Esophagus squamous epithelium (tissue), 5 donors: ENCODE measurements at regions not wholly inside any gene's neighbourhood (a gene's known extent, or its start where the extent isn't known, plus 50 kb on each side); places are given as distances from the start of the nearest gene placed in this dataset.

Experiments
- DNase-seq: peaks from one replicate; lab custom pipeline; 2025; lab: John Stamatoyannopoulos, UW
- H3K27ac ChIP-seq, 4 donors: fragments of 200-600 bp; sonication (generic); one replicate each; pipeline ENCODE4 v1.5.1; 2016 to 2019; ENCODE audit warnings: mild to moderate bottlenecking in 1 of 4
- H3K27me3 ChIP-seq, 4 donors: fragments of 200-600 bp; sonication (generic); 1 replicate in 3 of 4; 2 replicates in 1 of 4; pipeline versions ENCODE4 v1.5.1 to v1.6.0; 2017 to 2021; ENCODE audit warnings: antibody characterized with exemption in 1 of 4
- H3K36me3 ChIP-seq, 3 donors: fragments of 200-600 bp; sonication (generic); one replicate each; pipeline ENCODE4 v1.5.1; 2016 to 2019
- H3K4me1 ChIP-seq, 3 donors: fragments of 200-600 bp; sonication (generic); one replicate each; pipeline ENCODE4 v1.5.1; 2017 to 2019
- H3K4me3 ChIP-seq, 4 donors: fragments of 200-600 bp; sonication (generic); 1 replicate in 3 of 4; 2 replicates in 1 of 4; pipeline ENCODE4 v1.5.1; 2016 to 2019; ENCODE audit warnings: mild to moderate bottlenecking in 2 of 4, moderate library complexity in 1 of 4
- H3K9me3 ChIP-seq, 3 donors: fragments of 200-600 bp; sonication (generic); one replicate each; pipeline ENCODE4 v1.5.1; 2016 to 2019
- CTCF ChIP-seq, 6 experiments: fragments of 450-650 bp in 4 of 6; fragments of 200-600 bp in 2 of 6; sonication (generic) in 2 of 6; IDR thresholded peaks; one replicate each; pipeline ENCODE4 v1.5.1; 2016 to 2019; ENCODE audit warnings: antibody characterized with exemption in 6 of 6, mild to moderate bottlenecking in 4 of 6, moderate library complexity in 4 of 6
- POLR2A ChIP-seq, 4 donors: fragments of 450-650 bp; IDR thresholded peaks; one replicate each; pipeline ENCODE4 v1.6.1; 2017; ENCODE audit warnings: antibody characterized with exemption in 4 of 4, mild to moderate bottlenecking in 4 of 4, moderate library complexity in 3 of 4
- WGBS, 2 donors: methylation state at CpG; one replicate each; pipeline ENCODE4 v1.1.5; 2018; 5-methylcytosine and 5-hydroxymethylcytosine counted together
- intact Hi-C: fragments of 100-400 bp; cut with DNase I; formaldehyde crosslinking; loops from one replicate; pipeline ENCODE4 v1.15.0; 2022
- donor health status: DM: yes; HTN: yes; CAD: no.

GRCh38 chr21:38958940-38959691 is 153.4 kb downstream of the ETS2 start:
- Histone ChIP-seq H3K9me3 (no peaks in the 10 kb centered on the region), H3K27ac (peak overlapping the region; percentile 54 to 77 (median 64)), H3K27me3 (no peaks in the 10 kb centered on the region), H3K36me3 (no peaks in the 10 kb centered on the region), H3K4me3 (no peak overlapping the region), H3K4me1 (peaks cover 0 to 58% (median 21%) of the 10 kb centered on the region in 3 donors)
- WGBS, 2 donors = 60 to 78% methylated on average over 4 of the region's 4 CpGs
- DNase-seq = no peak
- TF ChIP-seq POLR2A (IDR thresholded peaks at IDR 0.05) (no peak), CTCF (IDR thresholded peaks at IDR 0.05) (no peak)
- intact Hi-C loops = no loop called here

- Histone ChIP-seq H3K9me3 (no peaks in the 10 kb centered on the region), H3K4me1 (peaks cover 0 to 58% (median 21%) of the 10 kb centered on the region in 3 donors), H3K4me3 (no peak overlapping the region), H3K27me3 (no peaks in the 10 kb centered on the region), H3K36me3 (no peaks in the 10 kb centered on the region), H3K27ac (peak overlapping the region; percentile 3 to 77 (median 64))
- intact Hi-C loops = no loop called here
- TF ChIP-seq CTCF (IDR thresholded peaks at IDR 0.05) (no peak), POLR2A (IDR thresholded peaks at IDR 0.05) (no peak)
- no peak for DNase-seq
- WGBS, 2 donors = 92 to 96% methylated on average over 2 to 3 of the region's 3 CpGs
These were observed 152.6 kb downstream of the ETS2 start for GRCh38 chr21:38958323-38958705.

- Histone ChIP-seq H3K4me3 (no peak overlapping the region), H3K27me3 (no peaks in the 10 kb centered on the region), H3K27ac (peak overlapping the region in 2 of 4 donors; percentile 31 to 77), H3K9me3 (no peaks in the 10 kb centered on the region), H3K36me3 (no peaks in the 10 kb centered on the region), H3K4me1 (peaks cover 0 to 58% (median 21%) of the 10 kb centered on the region in 3 donors)
- DNase-seq = no peak
- no peak for TF ChIP-seq CTCF (IDR thresholded peaks at IDR 0.05)
- TF ChIP-seq POLR2A (IDR thresholded peaks at IDR 0.05) = no peak
- intact Hi-C loops = no loop called here
- 55 to 67% methylated on average over 6 of the region's 6 CpGs for WGBS, 2 donors
These were observed 152.0 kb downstream of the ETS2 start for GRCh38 chr21:38957575-38958322.

- intact Hi-C loops = no loop called here
- TF ChIP-seq CTCF (IDR thresholded peaks at IDR 0.05) (no peak), POLR2A (IDR thresholded peaks at IDR 0.05) (no peak)
- Histone ChIP-seq H3K4me3 (no peak overlapping the region), H3K27me3 (no peaks in the 10 kb centered on the region), H3K4me1 (peaks cover 0 to 58% (median 21%) of the 10 kb centered on the region in 3 donors), H3K36me3 (no peaks in the 10 kb centered on the region), H3K27ac (peak overlapping the region in 1 of 4 donors; percentile 9), H3K9me3 (no peaks in the 10 kb centered on the region)
- no peak for DNase-seq
- 54 to 56% methylated on average over 9 to 10 of the region's 10 CpGs for WGBS, 2 donors
These were observed 151.3 kb downstream of the ETS2 start for GRCh38 chr21:38956856-38957571.
